DND-41 (cell line): ENCODE measurements at regions not wholly inside any gene's neighbourhood (a gene's known extent, or its start where the extent isn't known, plus 50 kb on each side); places are given as distances from the start of the nearest gene placed in this dataset.

Source experiments
- ATAC-seq: fragments of 200-7000 bp; cut with Tn5 transposase; 3 replicates; pipeline ENCODE4 v1.9.1; 2021; ENCODE audit warnings: low read depth; ENCODE audit not compliant: insufficient read depth
- DNase-seq: peaks from one replicate; pipeline ENCODE4 v3.0.0-alpha.2; 2020
- H2AFZ ChIP-seq: 2 replicates; pipeline ENCODE4 v1.6.0; 2012; ENCODE audit warnings: low read depth, low read length
- H3K27ac ChIP-seq: 2 replicates; pipeline ENCODE4 v1.5.1; 2012; ENCODE audit warnings: low read length, inconsistent platforms
- H3K27me3 ChIP-seq: fragments of 200-600 bp; sonication (generic); 2 replicates; pipeline ENCODE4 v1.6.0; 2012; ENCODE audit warnings: low read length, mild to moderate bottlenecking, inconsistent platforms; ENCODE audit not compliant: insufficient read depth, poor library complexity
- H3K36me3 ChIP-seq: 2 replicates; pipeline ENCODE4 v1.5.1; 2012; ENCODE audit warnings: low read length, inconsistent platforms; ENCODE audit not compliant: insufficient read depth
- H3K4me1 ChIP-seq: 2 replicates; pipeline ENCODE4 v1.5.1; 2012; ENCODE audit warnings: mild to moderate bottlenecking, low read length; ENCODE audit not compliant: insufficient read depth
- H3K4me2 ChIP-seq: 2 replicates; pipeline ENCODE4 v1.6.0; 2012; ENCODE audit warnings: mild to moderate bottlenecking, moderate library complexity, low read length, inconsistent platforms; ENCODE audit not compliant: insufficient read depth
- H3K4me3 ChIP-seq, 2 experiments: fragments of 200-600 bp in 1 of 2; shearing (Covaris generic) in 1 of 2; 2 replicates each; pipeline ENCODE4 v1.5.1; 2012 to 2016; ENCODE audit warnings: inconsistent platforms in 2 of 2, low read length in 2 of 2, mild to moderate bottlenecking in 2 of 2, low read depth in 1 of 2, moderate library complexity in 1 of 2
- H3K79me2 ChIP-seq: 2 replicates; pipeline ENCODE4 v1.6.0; 2012; ENCODE audit warnings: low read length, inconsistent platforms; ENCODE audit not compliant: insufficient read depth
- H3K9ac ChIP-seq: 2 replicates; pipeline ENCODE4 v1.6.0; 2012; ENCODE audit warnings: low read depth, mild to moderate bottlenecking, inconsistent platforms, low read length, moderate library complexity
- H3K9me3 ChIP-seq: 2 replicates; pipeline ENCODE4 v1.5.1; 2012; ENCODE audit warnings: low read length, moderate library complexity, mild to moderate bottlenecking, inconsistent platforms; ENCODE audit not compliant: insufficient read depth, severe bottlenecking
- H4K20me1 ChIP-seq: 2 replicates; pipeline ENCODE4 v1.6.0; 2012; ENCODE audit warnings: low read length; ENCODE audit not compliant: insufficient read depth
- EZH2 ChIP-seq: IDR thresholded peaks from 3 replicates; pipeline ENCODE4 v1.6.1; 2012; ENCODE audit warnings: borderline replicate concordance, low read depth, mild to moderate bottlenecking, moderate library complexity, low read length, inconsistent platforms; ENCODE audit not compliant: severe bottlenecking
- TF ChIP-seq, protein P1 (sequence below): IDR thresholded peaks from 2 replicates; pipeline ENCODE4 v1.5.1; 2012; ENCODE audit warnings: borderline replicate concordance, low read length, moderate library complexity, mild to moderate bottlenecking; ENCODE audit not compliant: poor library complexity, severe bottlenecking; ENCODE audit errors: extremely low read depth

DNA sequence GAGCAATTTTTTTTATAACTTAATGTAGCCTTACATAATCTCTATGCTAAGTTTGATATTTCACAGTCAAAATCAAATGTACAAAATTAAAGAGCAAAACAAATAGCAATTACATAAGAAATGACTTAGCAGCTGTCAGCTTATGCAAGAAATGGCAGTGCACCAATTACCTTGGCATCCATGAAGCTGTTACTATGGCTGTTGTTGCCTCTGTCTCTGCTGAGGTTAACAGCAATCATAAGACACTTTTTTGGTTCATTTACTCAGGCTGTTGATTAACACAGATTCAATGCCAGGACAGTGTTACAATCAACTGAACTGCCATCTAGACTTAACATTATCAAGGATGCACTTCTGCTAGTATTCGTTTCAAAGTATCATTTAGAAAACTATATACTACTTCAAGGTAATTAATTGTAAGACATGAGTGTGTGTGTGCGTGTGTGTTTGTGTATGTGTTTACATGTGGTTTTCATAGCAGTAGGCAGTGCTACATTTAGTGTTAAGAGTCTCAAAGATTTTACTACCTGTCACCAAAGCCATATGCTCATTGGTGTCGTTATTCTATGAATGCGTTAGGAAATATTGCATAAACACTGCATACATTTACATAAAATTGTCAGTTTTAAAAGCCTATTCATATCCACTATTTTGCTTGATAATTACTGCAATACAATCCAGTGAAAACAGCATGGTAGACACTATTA, 1084.2 kb upstream of the COX7C start:
- H3K27me3 ChIP-seq, result no peaks in the 10 kb centered on the region
- no peaks in the 10 kb centered on the region for H3K36me3 ChIP-seq
- H2AFZ ChIP-seq, result no peak overlapping the region
- no peak for DNase-seq
- no peak overlapping the region for H3K4me2 ChIP-seq
- H3K79me2 ChIP-seq, result no peaks in the 10 kb centered on the region
- H3K27ac ChIP-seq, result no peak overlapping the region
- H4K20me1 ChIP-seq, result no peaks in the 10 kb centered on the region
- no peaks in the 10 kb centered on the region for H3K9me3 ChIP-seq
- H3K4me3 ChIP-seq, result no peak overlapping the region
- H3K4me1 ChIP-seq, result no peaks in the 10 kb centered on the region
- no peak for TF ChIP-seq EZH2
- TF ChIP-seq, protein P1, sequence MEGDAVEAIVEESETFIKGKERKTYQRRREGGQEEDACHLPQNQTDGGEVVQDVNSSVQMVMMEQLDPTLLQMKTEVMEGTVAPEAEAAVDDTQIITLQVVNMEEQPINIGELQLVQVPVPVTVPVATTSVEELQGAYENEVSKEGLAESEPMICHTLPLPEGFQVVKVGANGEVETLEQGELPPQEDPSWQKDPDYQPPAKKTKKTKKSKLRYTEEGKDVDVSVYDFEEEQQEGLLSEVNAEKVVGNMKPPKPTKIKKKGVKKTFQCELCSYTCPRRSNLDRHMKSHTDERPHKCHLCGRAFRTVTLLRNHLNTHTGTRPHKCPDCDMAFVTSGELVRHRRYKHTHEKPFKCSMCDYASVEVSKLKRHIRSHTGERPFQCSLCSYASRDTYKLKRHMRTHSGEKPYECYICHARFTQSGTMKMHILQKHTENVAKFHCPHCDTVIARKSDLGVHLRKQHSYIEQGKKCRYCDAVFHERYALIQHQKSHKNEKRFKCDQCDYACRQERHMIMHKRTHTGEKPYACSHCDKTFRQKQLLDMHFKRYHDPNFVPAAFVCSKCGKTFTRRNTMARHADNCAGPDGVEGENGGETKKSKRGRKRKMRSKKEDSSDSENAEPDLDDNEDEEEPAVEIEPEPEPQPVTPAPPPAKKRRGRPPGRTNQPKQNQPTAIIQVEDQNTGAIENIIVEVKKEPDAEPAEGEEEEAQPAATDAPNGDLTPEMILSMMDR, result no peak
- no peak for ATAC-seq
- H3K9ac ChIP-seq, result no peak overlapping the region

DNA sequence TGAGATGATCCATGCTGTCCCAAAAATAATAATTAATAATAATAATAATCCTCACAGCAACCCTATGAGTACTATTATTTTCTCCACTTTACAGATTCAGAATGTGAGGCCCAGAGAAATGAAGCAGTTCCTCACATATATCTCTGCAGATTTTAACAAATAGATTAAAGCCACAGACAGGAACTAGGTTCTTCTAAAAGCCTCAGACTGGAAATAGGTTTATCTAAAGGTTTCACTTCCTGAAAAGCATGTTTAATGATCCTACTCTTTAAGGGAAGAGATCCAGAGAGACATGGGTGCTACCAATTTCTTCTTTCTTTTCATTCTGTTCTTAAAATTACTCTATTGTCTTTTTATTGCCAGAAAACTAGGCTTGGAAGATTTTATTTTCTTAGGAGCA, 1079.4 kb upstream of the COX7C start:
- Histone ChIP-seq H3K27me3 (no peaks in the 10 kb centered on the region), H4K20me1 (no peaks in the 10 kb centered on the region), H3K9ac (no peak overlapping the region), H3K4me2 (no peak overlapping the region), H3K4me1 (no peaks in the 10 kb centered on the region), H3K79me2 (no peaks in the 10 kb centered on the region), H3K4me3 (no peak overlapping the region), H3K27ac (no peak overlapping the region), H3K9me3 (no peaks in the 10 kb centered on the region), H2AFZ (no peak overlapping the region), H3K36me3 (no peaks in the 10 kb centered on the region)
- ATAC-seq, result no peak
- no peak for DNase-seq
- no peak for TF ChIP-seq EZH2
- TF ChIP-seq, protein P1, result no peak

DNA sequence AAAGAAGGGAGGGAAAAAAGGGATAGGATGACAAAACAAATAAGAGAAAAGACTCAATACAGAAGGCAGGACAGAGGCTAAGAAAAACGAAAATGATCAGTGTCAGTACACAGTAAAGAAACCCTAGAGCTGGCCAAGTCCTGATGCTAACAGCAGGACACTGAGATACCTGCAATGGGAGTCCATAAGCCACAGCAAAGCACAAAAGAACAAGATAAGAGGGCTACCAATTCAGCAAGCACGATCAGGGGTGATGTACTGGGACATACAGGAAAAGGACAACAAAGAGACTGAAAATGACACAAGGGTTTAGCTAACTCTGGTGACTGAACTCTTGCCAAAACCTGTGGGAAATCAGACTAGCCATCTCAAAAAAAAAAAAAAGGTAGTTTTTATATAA, 1072.6 kb upstream of the COX7C start:
- Histone ChIP-seq H3K9me3 (no peaks in the 10 kb centered on the region), H3K79me2 (no peaks in the 10 kb centered on the region), H3K4me3 (no peak overlapping the region), H3K27me3 (no peaks in the 10 kb centered on the region), H2AFZ (no peak overlapping the region), H3K36me3 (no peaks in the 10 kb centered on the region), H4K20me1 (no peaks in the 10 kb centered on the region), H3K4me1 (no peaks in the 10 kb centered on the region), H3K4me2 (no peak overlapping the region), H3K9ac (no peak overlapping the region), H3K27ac (no peak overlapping the region)
- TF ChIP-seq EZH2, result no peak
- TF ChIP-seq, protein P1, result no peak
- ATAC-seq (no peak), DNase-seq (no peak)
